GM19438 (cell line): ENCODE measurements at regions not wholly inside any gene's neighbourhood (a gene's known extent, or its start where the extent isn't known, plus 50 kb on each side); places are given as distances from the start of the nearest gene placed in this dataset.

Source experiments
- ATAC-seq: cut with Tn5 transposase; IDR thresholded peaks from one replicate; pipeline ENCODE4 v1.9.1; 2021; ENCODE audit warnings: low read depth; ENCODE audit not compliant: unreplicated experiment

GRCh38 chr5:77948476-77948875 is 172.3 kb upstream of the TBCA start:
- ATAC-seq = no peak

DNA sequence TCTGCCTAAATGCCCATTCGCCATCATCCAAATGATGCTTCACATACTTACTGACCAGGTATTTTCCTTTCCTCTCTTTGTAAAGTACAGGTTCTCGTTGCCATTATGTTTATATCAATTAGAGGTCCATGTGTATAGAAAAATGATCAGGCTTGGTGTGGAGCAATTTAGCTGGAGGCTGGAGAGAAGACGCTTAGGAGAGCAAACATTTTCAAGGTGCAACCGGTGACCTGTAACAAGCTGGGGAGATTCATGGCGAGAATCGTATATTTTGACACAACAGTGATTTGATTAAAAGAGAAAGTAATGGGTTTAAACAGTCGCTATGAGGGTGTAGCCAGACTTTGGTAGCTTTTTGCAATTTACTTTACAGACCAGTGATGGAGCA is 170.9 kb upstream of the TBCA start:
- ATAC-seq = no peak

- no peak for ATAC-seq
Observed at GRCh38 chr5:77946381-77947040, 170.4 kb upstream of the TBCA start.

DNA sequence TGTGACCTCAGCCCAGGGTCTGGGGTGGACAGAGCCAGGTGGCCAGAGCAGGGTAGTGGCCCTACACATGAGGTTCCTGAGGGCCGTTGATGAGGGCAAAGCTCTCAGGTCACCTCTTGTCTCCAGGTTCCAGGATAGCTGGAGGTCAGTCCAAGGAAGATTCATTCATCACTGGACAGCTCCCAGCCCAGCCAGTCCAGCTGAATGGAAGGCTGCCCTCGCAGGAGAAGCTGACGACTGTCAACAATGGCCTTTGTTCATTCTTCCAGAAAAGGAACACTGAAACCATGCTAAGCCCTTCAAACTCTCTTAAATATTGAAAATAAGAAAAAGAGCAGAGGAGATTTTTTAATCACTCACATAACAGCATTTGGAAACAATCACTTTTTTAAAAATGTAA is 169.7 kb upstream of the TBCA start:
- ATAC-seq = no peak

GRCh38 chr5:77944757-77945340 is 168.7 kb upstream of the TBCA start:
- no peak for ATAC-seq

DNA sequence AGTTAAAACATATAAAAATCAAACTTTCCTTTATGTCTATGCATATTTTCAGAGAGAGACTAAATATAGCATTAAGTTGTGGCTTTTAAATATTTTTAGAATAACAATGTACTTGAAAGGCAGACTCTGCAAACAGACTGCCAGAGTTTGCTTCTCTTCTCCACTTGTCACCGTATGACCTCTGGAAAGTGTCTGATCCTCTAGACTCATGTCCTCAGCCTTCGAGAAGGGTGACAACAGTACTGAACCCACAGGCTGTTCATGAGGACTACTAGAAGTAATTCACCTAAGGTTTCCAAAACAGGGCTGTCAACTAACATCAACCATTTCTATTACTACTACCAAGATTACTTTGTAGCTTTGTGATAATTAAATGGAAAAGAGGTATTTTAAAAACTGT is 167.7 kb upstream of the TBCA start:
- ATAC-seq = no peak

DNA sequence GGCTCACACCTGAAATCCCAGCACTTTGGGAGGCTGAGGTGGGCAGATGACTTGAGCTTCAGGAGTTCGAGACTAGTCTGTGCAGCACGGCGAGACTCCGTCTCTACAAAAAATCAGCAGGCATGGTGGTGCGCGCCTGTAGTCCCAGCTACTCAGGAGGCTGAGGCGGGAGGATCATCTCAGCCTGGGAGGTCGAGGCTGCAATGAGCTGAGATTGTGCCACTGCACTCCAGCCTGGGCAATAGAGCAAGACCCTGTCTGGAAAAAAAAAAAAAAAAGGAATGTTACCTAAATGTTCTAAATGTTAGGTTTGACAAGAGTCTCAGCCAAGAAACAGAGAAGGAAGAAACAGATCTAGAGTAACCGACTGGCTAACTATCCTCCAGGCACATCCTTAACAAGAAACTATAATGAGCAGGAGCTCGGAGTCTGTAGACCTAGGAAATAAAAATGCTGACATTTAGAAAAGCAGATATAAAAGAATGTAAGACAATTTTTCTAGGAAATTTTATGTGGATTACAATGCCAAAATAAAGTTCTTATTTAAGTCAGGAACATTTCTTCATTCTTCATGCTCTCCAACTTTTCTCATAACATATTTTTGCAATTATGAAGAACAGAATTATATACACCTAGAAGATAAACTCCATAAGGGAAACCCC is 166.6 kb upstream of the TBCA start:
- no peak for ATAC-seq

DNA sequence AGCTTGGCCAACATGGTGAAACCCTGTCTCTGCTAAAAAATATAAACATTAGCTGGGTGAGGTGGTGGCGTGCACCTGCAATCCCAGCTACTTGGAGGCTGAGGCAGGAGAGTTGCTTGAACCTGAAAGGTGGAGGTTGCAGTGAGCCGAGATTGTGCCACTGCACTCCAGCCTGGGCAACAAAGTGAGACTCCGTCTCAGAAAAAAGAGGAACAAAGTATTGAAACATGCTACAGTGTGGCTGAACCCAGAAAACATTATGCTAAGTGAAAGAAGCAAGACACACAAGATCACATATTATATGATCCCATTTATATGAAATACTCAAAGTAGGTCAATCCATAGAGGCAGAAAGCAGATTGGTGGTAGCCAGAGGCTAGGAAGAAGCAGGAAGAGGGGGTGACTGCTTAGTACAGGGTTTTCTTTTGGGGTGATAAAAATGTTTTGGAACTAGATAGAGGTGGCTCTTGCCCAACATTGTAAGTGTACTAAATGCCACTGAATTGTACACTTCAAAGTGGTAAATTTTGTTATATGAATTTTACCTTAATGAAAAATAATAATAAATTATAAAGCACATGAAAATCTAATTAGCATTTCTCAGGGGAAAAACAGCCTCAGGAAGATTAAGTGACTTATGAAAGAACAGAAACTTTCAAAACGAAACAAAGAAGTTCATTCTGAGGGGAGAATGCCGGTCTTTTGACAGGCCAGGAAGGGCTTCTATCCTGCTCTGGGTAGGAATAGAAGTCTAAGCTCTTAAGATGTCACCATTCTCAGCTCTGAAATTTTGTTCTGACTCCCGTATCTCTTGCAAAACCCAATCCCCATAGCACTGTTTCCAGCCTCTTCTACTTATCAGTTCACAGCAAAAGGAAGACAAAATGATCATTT is 161.1 kb upstream of the TBCA start:
- peak; percentile 79 for ATAC-seq

GRCh38 chr5:77936365-77936693 is 160.2 kb upstream of the TBCA start:
- ATAC-seq = peak; percentile 4

- peak; percentile 46 for ATAC-seq
Observed at GRCh38 chr5:77935506-77936364, 159.6 kb upstream of the TBCA start.

GRCh38 chr5:77928776-77929300 is 152.7 kb upstream of the TBCA start:
- ATAC-seq = no peak

DNA sequence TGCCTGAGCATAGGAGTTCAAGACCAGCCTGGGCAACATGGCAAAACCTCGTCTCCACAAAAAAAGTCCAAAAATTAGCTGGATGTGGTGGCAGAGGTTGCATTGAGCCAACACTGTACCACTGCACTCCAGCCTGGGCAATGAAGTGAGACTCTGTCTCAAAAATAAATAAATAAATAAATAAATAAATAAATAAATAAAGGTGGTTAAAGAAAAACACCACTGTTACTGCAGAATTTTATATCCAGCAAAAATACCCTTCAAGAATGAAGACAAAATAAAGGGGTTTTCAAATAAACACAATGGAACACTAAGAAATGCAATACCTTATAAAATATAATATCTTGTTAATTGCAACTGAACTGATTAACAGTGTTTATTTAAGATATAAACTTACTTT is 150.2 kb upstream of the TBCA start:
- no peak for ATAC-seq

DNA sequence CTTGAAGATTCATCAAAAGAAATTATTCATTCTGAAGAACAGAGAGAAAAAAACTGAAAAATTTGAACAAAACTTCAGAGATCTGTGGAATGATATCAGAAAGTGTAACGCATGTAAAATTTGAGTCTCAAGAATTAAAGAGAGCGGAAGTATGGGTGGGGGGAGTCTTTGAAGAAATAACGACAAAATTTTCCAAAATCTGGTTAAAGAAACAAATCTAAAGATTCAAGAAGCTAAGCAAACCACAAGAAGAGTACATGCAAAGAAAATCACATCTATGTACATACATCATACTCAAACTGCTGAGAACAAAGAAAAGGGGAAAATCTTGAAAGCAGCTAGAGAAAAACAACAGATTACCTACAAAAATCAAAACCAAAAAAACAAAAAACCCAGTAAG is 149.4 kb upstream of the TBCA start:
- ATAC-seq = no peak

DNA sequence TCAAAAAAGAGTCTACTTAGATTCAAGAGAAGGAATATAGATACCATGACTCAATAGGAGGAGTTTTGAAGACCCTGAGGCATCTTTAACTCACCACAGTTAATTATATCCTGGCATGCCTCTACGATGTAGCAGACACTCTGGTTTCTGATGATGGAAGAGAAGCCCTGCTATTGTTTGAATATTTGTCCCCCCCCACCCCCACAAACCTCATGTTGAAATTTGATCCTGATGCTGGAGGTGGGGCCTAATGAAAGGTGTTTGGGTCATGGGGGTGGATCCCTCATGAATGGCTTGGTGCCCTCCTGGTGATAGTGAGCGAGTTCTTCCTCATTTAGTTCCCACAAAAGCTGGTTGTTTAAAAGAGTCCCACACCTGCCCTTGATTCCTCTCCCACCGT is 147.9 kb upstream of the TBCA start:
- ATAC-seq = no peak

- ATAC-seq = no peak
Observed at GRCh38 chr5:77923666-77924065, 147.5 kb upstream of the TBCA start.

DNA sequence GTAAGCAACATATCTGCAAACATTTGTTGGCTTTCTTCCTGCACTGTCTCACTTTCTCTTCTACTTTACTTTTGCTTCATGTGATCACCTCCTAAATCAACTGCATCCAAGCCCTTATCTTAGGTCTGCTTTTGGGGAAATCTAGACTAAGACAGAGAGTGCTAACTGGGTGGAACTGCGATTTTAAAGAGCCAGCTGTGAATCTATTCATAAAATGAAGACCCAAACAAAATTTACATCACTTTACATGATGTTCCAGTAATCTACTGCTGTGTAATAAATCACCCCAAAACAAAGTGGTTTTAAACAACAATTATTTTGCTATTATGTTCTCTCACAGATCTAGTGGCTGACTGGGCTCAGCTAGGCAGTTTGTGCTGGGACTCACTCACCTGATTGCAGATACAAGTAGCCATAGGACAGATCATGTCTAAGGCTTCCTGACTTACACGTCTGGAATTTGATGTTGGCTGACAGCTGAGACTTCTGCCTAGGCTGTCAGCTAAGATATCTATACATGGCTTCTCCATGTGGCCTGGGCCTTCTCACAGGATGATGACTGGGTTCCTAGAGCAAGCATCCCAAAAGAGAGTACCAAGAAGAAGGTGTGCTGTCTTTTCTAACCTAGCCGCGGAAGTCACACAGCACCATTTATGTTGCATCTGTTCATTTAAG is 145.1 kb upstream of the TBCA start:
- ATAC-seq = no peak

DNA sequence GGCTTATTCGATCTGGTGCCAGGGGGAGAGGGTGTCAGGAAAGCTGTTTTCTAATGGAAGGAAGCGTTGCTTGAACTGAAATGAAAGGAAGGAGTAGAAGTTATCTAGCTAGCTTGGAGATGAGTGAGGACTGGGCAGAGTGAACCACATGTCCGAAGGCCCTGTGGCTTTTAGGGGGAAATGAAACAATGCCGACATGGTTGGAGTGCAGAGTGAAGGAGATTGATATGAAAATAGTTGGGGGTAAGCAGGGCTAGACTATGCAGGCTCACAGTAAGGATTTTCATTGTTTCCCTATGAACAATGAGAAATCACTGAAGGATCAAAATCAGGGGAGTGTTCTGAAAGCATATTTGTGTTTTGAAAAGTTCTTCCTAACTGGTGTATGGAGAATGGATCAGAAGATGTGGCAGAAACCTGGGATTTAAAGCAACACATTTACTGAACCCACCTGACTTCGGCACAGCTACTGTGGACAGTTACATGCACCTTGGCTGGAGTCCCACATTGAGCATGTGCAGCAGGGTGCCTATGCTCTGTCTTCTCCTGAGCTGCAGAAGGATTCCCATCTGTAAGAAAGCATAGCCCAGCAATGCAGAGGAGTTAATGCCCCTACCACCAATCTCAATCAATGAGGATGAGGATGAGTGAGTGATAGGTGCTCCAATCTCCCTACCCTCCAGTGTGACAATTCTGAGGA is 144.4 kb upstream of the TBCA start:
- ATAC-seq = no peak

DNA sequence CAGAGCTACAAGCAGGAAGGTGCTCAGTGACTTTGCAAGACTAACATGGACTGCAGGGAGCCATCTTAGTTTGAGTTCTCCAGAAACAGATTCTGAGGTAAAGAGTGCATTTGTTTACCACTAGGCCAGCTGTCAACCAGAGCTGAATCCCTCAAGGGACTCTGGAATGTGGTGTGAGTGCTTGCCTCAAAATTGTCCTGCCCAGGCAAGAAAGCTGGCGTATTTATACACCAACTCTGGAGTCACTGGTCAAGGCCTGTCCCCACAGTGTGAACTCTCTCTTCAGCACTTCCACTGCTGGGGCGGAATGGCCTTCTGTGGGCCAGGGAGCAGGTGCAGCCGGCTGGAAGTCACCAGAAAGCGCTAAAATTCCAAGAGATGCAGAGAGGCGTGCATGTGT is 139.2 kb upstream of the TBCA start:
- no peak for ATAC-seq

DNA sequence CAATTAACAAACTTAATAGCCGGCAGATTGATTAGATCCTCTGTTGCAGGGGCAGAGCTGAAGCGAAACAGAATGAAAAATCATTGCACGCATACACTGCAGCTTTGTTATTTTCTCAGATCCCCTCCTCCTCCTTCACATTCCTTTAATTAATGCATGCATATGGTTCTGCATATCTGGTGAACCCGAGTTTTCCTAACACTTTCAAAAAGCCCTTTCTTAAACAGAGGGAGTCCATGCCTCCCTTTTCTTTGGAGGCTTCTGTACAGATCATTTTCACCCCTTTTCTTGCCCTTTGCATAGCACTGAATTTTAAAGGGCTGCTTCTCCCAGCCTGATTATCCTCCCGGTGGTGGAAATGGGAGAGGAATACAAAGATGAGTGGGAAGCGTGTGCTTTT is 136.6 kb upstream of the TBCA start:
- ATAC-seq = no peak
